HepG2 (cell line): ENCODE measurements at regions not wholly inside any gene's neighbourhood (a gene's known extent, or its start where the extent isn't known, plus 50 kb on each side); places are given as distances from the start of the nearest gene placed in this dataset.

ENCODE experiments used
- ATAC-seq: fragments of 200-7000 bp; cut with Tn5 transposase; 3 replicates; pipeline ENCODE4 v1.9.1; 2020; ENCODE audit warnings: mild to moderate bottlenecking, moderate library complexity
- BruUV-seq: library from RNA; stranded (reverse); fragments of 400-500 nt; replicated peaks from 2 replicates; lab custom pipeline; 2021; lab: Mats Ljungman, UMichigan
- CTCF ChIA-PET: fragments of 300-600 bp; formaldehyde crosslinking; extraction: SDS; loops from one replicate; lab custom pipeline; 2021; ENCODE audit warnings: low total read pairs, inconsistent platforms, low intra/inter-chr PET ratio; lab: Yijun Ruan, JAX
- POLR2A ChIA-PET: fragments of 350-600 bp; sonication (Branson Sonifier 250); formaldehyde crosslinking; loops from one replicate; lab custom pipeline; 2020; ENCODE audit warnings: antibody characterized with exemption, inconsistent platforms; lab: Yijun Ruan, JAX
- DNase-seq: peaks from one replicate; pipeline ENCODE4 v3.0.0-alpha.2; 2015; ENCODE audit warnings: low spot score
- FAIRE-seq: peaks from 3 replicates; lab custom pipeline; 2011; peaks lifted over from hg19 to GRCh38; lab: Jason Lieb, UNC
- H2AFZ ChIP-seq: one replicate; pipeline ENCODE4 v1.6.1; 2011; ENCODE audit warnings: low read length, inconsistent platforms
- H3K27ac ChIP-seq: fragments of 300-600 bp; 3 replicates; pipeline ENCODE4 v1.8.0; 2011; ENCODE audit warnings: mixed run types, mild to moderate bottlenecking, mixed read lengths, low read length, inconsistent platforms; ENCODE audit not compliant: insufficient read depth; ENCODE audit errors: extremely low read length
- H3K27me3 ChIP-seq, 2 experiments: fragments of 200-600 bp in 1 of 2; 2 replicates in 1 of 2; 3 replicates in 1 of 2; pipeline versions ENCODE4 v1.6.0 to v1.8.0; 2011; ENCODE audit warnings: low read length in 2 of 2, mild to moderate bottlenecking in 2 of 2, moderate library complexity in 2 of 2, inconsistent platforms in 1 of 2; ENCODE audit not compliant: insufficient read depth in 2 of 2, control insufficient read depth in 1 of 2
- H3K36me3 ChIP-seq, 2 experiments: fragments of 200-600 bp in 1 of 2; replicated peaks in 1 of 2; 2 replicates in 1 of 2; 3 replicates in 1 of 2; pipeline versions ENCODE4 v1.5.1 to v1.8.0; 2011; ENCODE audit warnings: low read length in 2 of 2, inconsistent platforms in 1 of 2; ENCODE audit not compliant: insufficient read depth in 2 of 2, control insufficient read depth in 1 of 2
- H3K4me1 ChIP-seq: 2 replicates; pipeline ENCODE4 v1.5.1; 2012; ENCODE audit warnings: low read length, inconsistent platforms; ENCODE audit not compliant: insufficient read depth
- H3K4me2 ChIP-seq: 2 replicates; pipeline ENCODE4 v1.6.0; 2011; ENCODE audit warnings: low read depth, low read length, inconsistent platforms
- H3K4me3 ChIP-seq, 3 experiments: fragments of 200-600 bp in 1 of 3; sonication (generic), shearing (Covaris generic) in 1 of 3; replicated peaks in 1 of 3; 2 replicates each; pipeline ENCODE4 v1.5.1; 2011 to 2016; ENCODE audit warnings: low read length in 3 of 3, inconsistent platforms in 2 of 3, low read depth in 2 of 3, mild to moderate bottlenecking in 2 of 3, control low read depth in 1 of 3, mixed read lengths in 1 of 3; ENCODE audit not compliant: insufficient read depth in 1 of 3
- H3K79me2 ChIP-seq: one replicate; pipeline ENCODE4 v1.6.1; 2011; ENCODE audit warnings: low read length, inconsistent platforms; ENCODE audit not compliant: insufficient read depth
- H3K9ac ChIP-seq: 2 replicates; pipeline ENCODE4 v1.6.0; 2011; ENCODE audit warnings: mild to moderate bottlenecking, low read depth, low read length, inconsistent platforms; ENCODE audit not compliant: insufficient read depth
- H3K9me3 ChIP-seq: 2 replicates; pipeline ENCODE4 v1.5.1; 2012; ENCODE audit warnings: mild to moderate bottlenecking, low read length
- H4K20me1 ChIP-seq: 2 replicates; pipeline ENCODE4 v1.6.0; 2011; ENCODE audit warnings: inconsistent platforms, mild to moderate bottlenecking, low read length, moderate library complexity; ENCODE audit not compliant: insufficient read depth
- BCL6 ChIP-seq: IDR thresholded peaks from 2 replicates; pipeline ENCODE4 v1.6.1; 2016; ENCODE audit warnings: missing genetic modification reagents, missing compliant biosample characterization
- CEBPG ChIP-seq: IDR thresholded peaks from 2 replicates; pipeline ENCODE4 v1.6.1; 2016
- CENPBD1 ChIP-seq: sonication (generic); formaldehyde crosslinking; IDR thresholded peaks from 2 replicates; pipeline ENCODE4 v1.8.0; 2022; ENCODE audit warnings: missing genetic modification reagents, low read depth, mild to moderate bottlenecking, borderline replicate concordance
- CSRNP2 ChIP-seq: sonication (generic); formaldehyde crosslinking; conservative IDR thresholded peaks from 2 replicates; pipeline ENCODE4 v1.8.0; 2022; ENCODE audit warnings: low read depth, missing genetic modification reagents
- FOXP1 ChIP-seq, 2 experiments: fragments of 450-650 bp in 1 of 2; IDR thresholded peaks; 2 replicates each; pipeline ENCODE4 v1.6.1; 2017 to 2018; ENCODE audit warnings: antibody characterized with exemption in 1 of 2
- HNF1A ChIP-seq, 2 experiments: sonication (generic) in 1 of 2; formaldehyde crosslinking in 1 of 2; IDR thresholded peaks; 2 replicates each; pipeline versions ENCODE4 v1.4.0 to v1.6.1; 2016 to 2020; ENCODE audit warnings: borderline replicate concordance in 1 of 2, low read depth in 1 of 2, mild to moderate bottlenecking in 1 of 2, missing genetic modification reagents in 1 of 2
- JARID2 ChIP-seq: sonication (generic); formaldehyde crosslinking; IDR thresholded peaks from 2 replicates; pipeline ENCODE4 v1.8.1; 2023; ENCODE audit warnings: missing genetic modification reagents, inconsistent platforms; ENCODE audit not compliant: insufficient replicate concordance
- MTF2 ChIP-seq: sonication (generic); formaldehyde crosslinking; IDR thresholded peaks from 2 replicates; pipeline ENCODE4 v1.5.0; 2020; ENCODE audit warnings: missing genetic modification reagents, borderline replicate concordance
- NFE2 ChIP-seq: sonication (generic); formaldehyde crosslinking; IDR thresholded peaks from 2 replicates; pipeline ENCODE4 v1.4.0; 2020; ENCODE audit warnings: missing genetic modification reagents
- POLR2A ChIP-seq, 2 experiments: IDR thresholded peaks; 2 replicates each; pipeline ENCODE4 v1.6.1; 2011; ENCODE audit warnings: low read depth in 2 of 2, low read length in 2 of 2, mild to moderate bottlenecking in 1 of 2, moderate library complexity in 1 of 2; ENCODE audit not compliant: insufficient read depth in 1 of 2
- REL ChIP-seq: sonication (generic); formaldehyde crosslinking; conservative IDR thresholded peaks from 2 replicates; pipeline ENCODE4 v1.8.0; 2022; ENCODE audit warnings: mild to moderate bottlenecking, missing genetic modification reagents, moderate library complexity
- ZBTB4 ChIP-seq: sonication (generic); formaldehyde crosslinking; IDR thresholded peaks from 2 replicates; pipeline ENCODE4 v1.4.0; 2020; ENCODE audit warnings: missing genetic modification reagents, mild to moderate bottlenecking, borderline replicate concordance
- ZBTB7B ChIP-seq: sonication (generic); formaldehyde crosslinking; IDR thresholded peaks from 2 replicates; pipeline ENCODE4 v1.4.0; 2020; ENCODE audit warnings: missing genetic modification reagents
- ZNF451 ChIP-seq: sonication (generic); formaldehyde crosslinking; IDR thresholded peaks from 2 replicates; pipeline ENCODE4 v1.5.0; 2020; ENCODE audit warnings: mild to moderate bottlenecking, missing genetic modification reagents
- WGBS: methylation state at CpG from one replicate; pipeline ENCODE4 v1.1.6; 2017; ENCODE audit warnings: low lambda C conversion rate; 5-methylcytosine and 5-hydroxymethylcytosine counted together
- in situ Hi-C: cut with HindIII; loops from 2 replicates; pipeline ENCODE4 v1.10.0; 2017; ENCODE audit warnings: low pct_unique_long_range_greater_than_20kb; ENCODE audit not compliant: extremely low pct_ligation_motif_present
- intact Hi-C: fragments of 100-400 bp; cut with micrococcal nuclease; formaldehyde crosslinking; loops from one replicate; pipeline ENCODE4 v1.10.0; 2022; ENCODE audit not compliant: unreplicated experiment

- ChIA-PET POLR2A (no interaction called here), CTCF (no interaction called here)
- Histone ChIP-seq H3K27ac (no peak overlapping the region), H3K4me2 (no peak overlapping the region), H3K79me2 (no peaks in the 10 kb centered on the region), H4K20me1 (no peaks in the 10 kb centered on the region), H2AFZ (no peak overlapping the region), H3K4me3 (no peak overlapping the region), H3K9me3 (peaks cover 47% of the 10 kb centered on the region; the same call in 1 of the 2 replicates), H3K9ac (no peak overlapping the region), H3K4me1 (no peaks in the 10 kb centered on the region), H3K27me3 (no peaks in the 10 kb centered on the region; a peak in 1 of 5 replicates), H3K36me3 (no peaks in the 10 kb centered on the region)
- ATAC-seq: no peak
- in situ Hi-C loops (no loop called here), intact Hi-C loops (no loop called here)
- BruUV-seq: no TSS peak
- TF ChIP-seq ZNF451 (CRISPR knock-in tag) (no peak), ZBTB4 (no peak), FOXP1 (IDR thresholded peaks at IDR 0.05) (no peak), FOXP1 (CRISPR knock-in tag; IDR thresholded peaks at IDR 0.05) (no peak), ZBTB7B (CRISPR knock-in tag) (no peak), POLR2A (IDR thresholded peaks at IDR 0.05; ENCODE audit: insufficient read depth in 1 of 2, low read depth in 2 of 2, low read length in 2 of 2) (no peak), JARID2 (CRISPR knock-in tag) (no peak), CENPBD1 (CRISPR knock-in tag) (no peak), CEBPG (CRISPR knock-in tag) (no peak), NFE2 (CRISPR knock-in tag) (no peak), CSRNP2 (CRISPR knock-in tag) (no peak), MTF2 (no peak), BCL6 (CRISPR knock-in tag) (no peak), REL (no peak), HNF1A (IDR thresholded peaks at IDR 0.05; ENCODE audit: low read depth) (no peak), HNF1A (CRISPR knock-in tag; IDR thresholded peaks at IDR 0.05; ENCODE audit: borderline replicate concordance) (no peak)
- no peak for DNase-seq
- FAIRE-seq: no peak
- 0% methylated on average over 1 of the region's 1 CpG for whole genome bisulfite sequencing
These were observed 82.1 kb upstream of the LRRC7 start for GRCh38 chr1:69485616-69486015.
